ENCODE measurements at regions not wholly inside any gene's neighbourhood (a gene's known extent, or its start where the extent isn't known, plus 50 kb on each side); places are given as distances from the start of the nearest gene placed in this dataset.

- intact Hi-C loops (cut with DNase I) = no loop called here
- TF ChIP-seq, protein P1, sequence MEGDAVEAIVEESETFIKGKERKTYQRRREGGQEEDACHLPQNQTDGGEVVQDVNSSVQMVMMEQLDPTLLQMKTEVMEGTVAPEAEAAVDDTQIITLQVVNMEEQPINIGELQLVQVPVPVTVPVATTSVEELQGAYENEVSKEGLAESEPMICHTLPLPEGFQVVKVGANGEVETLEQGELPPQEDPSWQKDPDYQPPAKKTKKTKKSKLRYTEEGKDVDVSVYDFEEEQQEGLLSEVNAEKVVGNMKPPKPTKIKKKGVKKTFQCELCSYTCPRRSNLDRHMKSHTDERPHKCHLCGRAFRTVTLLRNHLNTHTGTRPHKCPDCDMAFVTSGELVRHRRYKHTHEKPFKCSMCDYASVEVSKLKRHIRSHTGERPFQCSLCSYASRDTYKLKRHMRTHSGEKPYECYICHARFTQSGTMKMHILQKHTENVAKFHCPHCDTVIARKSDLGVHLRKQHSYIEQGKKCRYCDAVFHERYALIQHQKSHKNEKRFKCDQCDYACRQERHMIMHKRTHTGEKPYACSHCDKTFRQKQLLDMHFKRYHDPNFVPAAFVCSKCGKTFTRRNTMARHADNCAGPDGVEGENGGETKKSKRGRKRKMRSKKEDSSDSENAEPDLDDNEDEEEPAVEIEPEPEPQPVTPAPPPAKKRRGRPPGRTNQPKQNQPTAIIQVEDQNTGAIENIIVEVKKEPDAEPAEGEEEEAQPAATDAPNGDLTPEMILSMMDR (IDR thresholded peaks at IDR 0.05) = no peak
- TF ChIP-seq POLR2AphosphoS5 (IDR thresholded peaks at IDR 0.05) = no peak
- no peak for DNase-seq (ENCODE audit: low spot score)
- Histone ChIP-seq H3K27me3 (replicated peaks; ENCODE audit: insufficient read depth) (no peaks in the 10 kb centered on the region), H3K4me1 (replicated peaks) (no peaks in the 10 kb centered on the region), H3K4me3 (no peak overlapping the region), H3K9me3 (no peaks in the 10 kb centered on the region), H3K36me3 (no peaks in the 10 kb centered on the region), H3K27ac (no peak overlapping the region)
- 69% methylated on average over 6 of the region's 6 CpGs for whole genome bisulfite sequencing
Measured at GRCh38 chr14:66081594-66082376, 404.4 kb upstream of the CCDC196 start.

DNA sequence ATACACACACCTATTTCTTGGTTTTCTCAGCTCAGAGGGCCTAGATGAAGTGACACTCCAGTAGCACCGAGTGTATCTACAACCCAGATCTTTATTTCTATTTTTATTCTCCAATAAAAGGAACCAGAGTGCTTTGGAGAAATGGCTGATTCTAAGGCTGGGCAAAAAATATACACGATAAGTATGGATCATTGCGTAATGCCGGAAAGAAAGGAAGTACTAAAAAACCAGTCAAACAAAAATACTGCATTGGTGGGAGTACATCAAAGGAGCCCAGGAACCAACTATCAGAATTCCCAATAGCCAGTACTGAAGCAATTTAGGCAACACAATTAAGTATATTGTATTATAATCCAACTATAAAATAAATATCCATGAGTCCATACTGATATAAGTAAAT is 400.9 kb upstream of the CCDC196 start:
- no peaks in the 10 kb centered on the region for H3K36me3 ChIP-seq
- H3K4me3 ChIP-seq = no peak overlapping the region
- no peak overlapping the region for H3K27ac ChIP-seq
- 32% methylated on average over 4 of the region's 4 CpGs for WGBS
- intact Hi-C loops (cut with DNase I) = no loop called here
- no peak for DNase-seq (ENCODE audit: low spot score)
- TF ChIP-seq POLR2AphosphoS5 (IDR thresholded peaks at IDR 0.05) (no peak), POLR2A (IDR thresholded peaks at IDR 0.05) (no peak)
- TF ChIP-seq, protein P1 (IDR thresholded peaks at IDR 0.05) = no peak
- H3K9me3 ChIP-seq = no peaks in the 10 kb centered on the region
- no peaks in the 10 kb centered on the region for H3K4me1 ChIP-seq (replicated peaks)
- no peaks in the 10 kb centered on the region for H3K27me3 ChIP-seq (replicated peaks; ENCODE audit: insufficient read depth)

DNA sequence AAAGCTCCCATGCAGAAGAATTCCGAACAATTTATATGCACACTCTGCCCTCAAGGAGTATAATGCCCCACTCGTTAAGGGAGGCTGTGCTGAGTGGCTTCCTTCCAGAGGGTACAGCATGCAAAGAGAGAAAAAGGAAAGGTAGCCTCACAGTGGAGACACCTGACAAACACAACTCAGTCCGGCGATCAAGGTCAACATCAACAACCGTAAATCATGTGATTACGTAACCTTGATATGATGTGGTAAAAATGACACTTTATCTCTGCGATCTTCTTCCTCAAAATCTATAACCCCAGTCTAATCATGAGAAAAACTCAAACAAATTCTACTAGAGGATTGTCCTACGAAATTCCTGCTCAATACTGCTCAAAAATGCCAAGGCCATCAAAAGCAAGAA is 400.5 kb upstream of the CCDC196 start:
- Histone ChIP-seq H3K27ac (no peak overlapping the region), H3K4me3 (no peak overlapping the region), H3K4me1 (replicated peaks) (no peaks in the 10 kb centered on the region), H3K36me3 (no peaks in the 10 kb centered on the region), H3K9me3 (no peaks in the 10 kb centered on the region), H3K27me3 (replicated peaks; ENCODE audit: insufficient read depth) (no peaks in the 10 kb centered on the region)
- DNase-seq (ENCODE audit: low spot score) = no peak
- intact Hi-C loops (cut with DNase I) = no loop called here
- 70% methylated on average over 8 of the region's 8 CpGs for WGBS
- TF ChIP-seq, protein P1 (IDR thresholded peaks at IDR 0.05) = no peak
- TF ChIP-seq POLR2AphosphoS5 (IDR thresholded peaks at IDR 0.05) = no peak
- no peak for TF ChIP-seq POLR2A (IDR thresholded peaks at IDR 0.05)

- WGBS = 55% methylated on average over 4 of the region's 4 CpGs
- DNase-seq (ENCODE audit: low spot score) = no peak
- Histone ChIP-seq H3K9me3 (no peaks in the 10 kb centered on the region), H3K4me1 (replicated peaks) (no peaks in the 10 kb centered on the region), H3K4me3 (no peak overlapping the region), H3K27ac (no peak overlapping the region), H3K36me3 (no peaks in the 10 kb centered on the region), H3K27me3 (replicated peaks; ENCODE audit: insufficient read depth) (no peaks in the 10 kb centered on the region)
- intact Hi-C loops (cut with DNase I) = no loop called here
- TF ChIP-seq POLR2A (IDR thresholded peaks at IDR 0.05) (no peak), POLR2AphosphoS5 (IDR thresholded peaks at IDR 0.05) (no peak)
Measured at GRCh38 chr14:66087231-66087630, 398.9 kb upstream of the CCDC196 start.

- TF ChIP-seq, protein P1 (IDR thresholded peaks at IDR 0.05) = no peak
- TF ChIP-seq POLR2A (IDR thresholded peaks at IDR 0.05) = no peak
- no peak for TF ChIP-seq POLR2AphosphoS5 (IDR thresholded peaks at IDR 0.05)
- no peaks in the 10 kb centered on the region for H3K27me3 ChIP-seq (replicated peaks; ENCODE audit: insufficient read depth)
- intact Hi-C loops (cut with DNase I) = no loop called here
- WGBS = 80% methylated on average over 3 of the region's 3 CpGs
- no peak overlapping the region for H3K4me3 ChIP-seq
- H3K9me3 ChIP-seq = no peaks in the 10 kb centered on the region
- DNase-seq (ENCODE audit: low spot score) = no peak
- no peaks in the 10 kb centered on the region for H3K4me1 ChIP-seq (replicated peaks)
- H3K36me3 ChIP-seq = no peaks in the 10 kb centered on the region
- H3K27ac ChIP-seq = no peak overlapping the region
Measured at GRCh38 chr14:66088656-66089055, 397.5 kb upstream of the CCDC196 start.
